Fibroblast of mammary gland (primary cell): ENCODE measurements at regions not wholly inside any gene's neighbourhood (a gene's known extent, or its start where the extent isn't known, plus 50 kb on each side); places are given as distances from the start of the nearest gene placed in this dataset.

ENCODE experiments used
- DNase-seq: peaks from one replicate; pipeline ENCODE4 v3.0.0-alpha.2; 2010; ENCODE audit warnings: low read depth
- H3K4me3 ChIP-seq: 2 replicates; pipeline ENCODE4 v1.5.1; 2011; ENCODE audit warnings: low read depth, mild to moderate bottlenecking, low read length, moderate library complexity; ENCODE audit not compliant: control insufficient read depth
- CTCF ChIP-seq: conservative IDR thresholded peaks from 2 replicates; pipeline ENCODE4 v1.5.1; 2011; ENCODE audit warnings: low read depth, low read length, inconsistent platforms; ENCODE audit not compliant: control insufficient read depth, insufficient read depth

- DNase-seq, result no peak
- TF ChIP-seq CTCF, result no peak
- H3K4me3 ChIP-seq, result no peak overlapping the region
These were observed 1944.2 kb upstream of the NUDT12 start for GRCh38 chr5:105506692-105507277.

GRCh38 chr5:105503950-105504349, 1941.4 kb upstream of the NUDT12 start:
- DNase-seq, result no peak

GRCh38 chr5:105501315-105501714, 1938.7 kb upstream of the NUDT12 start:
- no peak for DNase-seq
- no peak for TF ChIP-seq CTCF
- H3K4me3 ChIP-seq, result no peak overlapping the region

More at GRCh38 chr5:105503950-105504349, 1941.4 kb upstream of the NUDT12 start:
- no peak for TF ChIP-seq CTCF
- no peak overlapping the region for H3K4me3 ChIP-seq

- TF ChIP-seq CTCF, result no peak
- DNase-seq, result no peak
- no peak overlapping the region for H3K4me3 ChIP-seq
These were observed 1912.8 kb upstream of the NUDT12 start for GRCh38 chr5:105475401-105475800.

GRCh38 chr5:105462377-105462776, 1899.8 kb upstream of the NUDT12 start:
- H3K4me3 ChIP-seq, result no peak overlapping the region
- no peak for TF ChIP-seq CTCF
- DNase-seq, result no peak

- no peak for DNase-seq
- H3K4me3 ChIP-seq, result no peak overlapping the region
- no peak for TF ChIP-seq CTCF
These were observed 1898.1 kb upstream of the NUDT12 start for GRCh38 chr5:105460721-105461120.

- no peak for TF ChIP-seq CTCF
- no peak overlapping the region for H3K4me3 ChIP-seq
- no peak for DNase-seq
These were observed 1890.7 kb upstream of the NUDT12 start for GRCh38 chr5:105453216-105453807.
